IMR-90 (cell line): ENCODE measurements at regions not wholly inside any gene's neighbourhood (a gene's known extent, or its start where the extent isn't known, plus 50 kb on each side); places are given as distances from the start of the nearest gene placed in this dataset.

Source experiments
- ATAC-seq: fragments of 200-7000 bp; cut with Tn5 transposase; 2 replicates; pipeline ENCODE4 v1.9.1; 2020; ENCODE audit warnings: low read depth, mild to moderate bottlenecking, moderate library complexity
- BruUV-seq: library from RNA; stranded (reverse); fragments of 400-500 nt; replicated peaks from 2 replicates; lab custom pipeline; 2021; lab: Mats Ljungman, UMichigan
- CTCF ChIA-PET: fragments of 300-600 bp; formaldehyde crosslinking; extraction: SDS; loops from one replicate; lab custom pipeline; 2021; ENCODE audit warnings: antibody characterized with exemption; lab: Yijun Ruan, JAX
- POLR2A ChIA-PET: fragments of 300-600 bp; sonication (Branson Sonifier 250); formaldehyde crosslinking; loops from one replicate; lab custom pipeline; 2022; ENCODE audit warnings: antibody characterized with exemption; ENCODE audit not compliant: unreplicated experiment; lab: Charles Lee
- DNase-seq: peaks from one replicate; pipeline ENCODE4 v3.0.0; 2013
- H2AFZ ChIP-seq: replicated peaks from 2 replicates; pipeline ENCODE3; 2013; ENCODE audit warnings: low read length, mild to moderate bottlenecking; ENCODE audit not compliant: poor library complexity
- H2AK5ac ChIP-seq: 2 replicates; pipeline ENCODE4 v1.6.1; 2013; ENCODE audit warnings: low read depth, low read length, inconsistent platforms
- H2AK9ac ChIP-seq: replicated peaks from 2 replicates; pipeline ENCODE3; 2013; ENCODE audit warnings: mild to moderate bottlenecking, low read depth, low read length, moderate library complexity; ENCODE audit not compliant: poor library complexity
- H2BK120ac ChIP-seq: 2 replicates; pipeline ENCODE4 v1.6.1; 2013; ENCODE audit warnings: low read depth, low read length, inconsistent platforms
- H2BK15ac ChIP-seq: 3 replicates; pipeline ENCODE4 v1.6.1; 2013; ENCODE audit warnings: low read depth, low read length, inconsistent platforms
- H2BK20ac ChIP-seq: 2 replicates; pipeline ENCODE4 v1.6.1; 2013; ENCODE audit warnings: low read depth, mild to moderate bottlenecking, inconsistent platforms, low read length, moderate library complexity
- H2BK5ac ChIP-seq: 2 replicates; pipeline ENCODE4 v1.6.1; 2013; ENCODE audit warnings: mild to moderate bottlenecking, low read depth, low read length, inconsistent platforms; ENCODE audit not compliant: poor library complexity, severe bottlenecking
- H3K14ac ChIP-seq: replicated peaks from 2 replicates; pipeline ENCODE4 v1.6.1; 2013; ENCODE audit warnings: low read depth, low read length, inconsistent platforms
- H3K18ac ChIP-seq: 2 replicates; pipeline ENCODE4 v1.6.1; 2013; ENCODE audit warnings: low read depth, low read length, control low read depth
- H3K23ac ChIP-seq: 2 replicates; pipeline ENCODE4 v1.6.1; 2013; ENCODE audit warnings: low read depth, low read length, inconsistent platforms
- H3K27ac ChIP-seq: 2 replicates; pipeline ENCODE4 v1.5.1; 2013; ENCODE audit warnings: mild to moderate bottlenecking, control low read depth, low read length; ENCODE audit not compliant: insufficient read depth
- H3K27me3 ChIP-seq: 2 replicates; pipeline ENCODE4 v1.6.1; 2013; ENCODE audit warnings: low read length; ENCODE audit not compliant: control insufficient read depth, insufficient read depth
- H3K36me3 ChIP-seq: 2 replicates; pipeline ENCODE4 v1.6.1; 2013; ENCODE audit warnings: low read length, mixed read lengths; ENCODE audit not compliant: control insufficient read depth, insufficient read depth
- H3K4ac ChIP-seq: 2 replicates; pipeline ENCODE4 v1.6.1; 2013; ENCODE audit warnings: low read depth, low read length, inconsistent platforms
- H3K4me1 ChIP-seq: 2 replicates; pipeline ENCODE4 v1.6.1; 2013; ENCODE audit warnings: low read length, mixed read lengths; ENCODE audit not compliant: control insufficient read depth, insufficient read depth
- H3K4me2 ChIP-seq: 2 replicates; pipeline ENCODE4 v1.6.1; 2013; ENCODE audit warnings: low read depth, mild to moderate bottlenecking, control low read depth, low read length, moderate library complexity
- H3K4me3 ChIP-seq: 2 replicates; pipeline ENCODE4 v1.5.1; 2013; ENCODE audit warnings: low read depth, mild to moderate bottlenecking, control low read depth, low read length, moderate library complexity; ENCODE audit not compliant: insufficient read depth
- H3K56ac ChIP-seq: 2 replicates; pipeline ENCODE4 v1.6.1; 2013; ENCODE audit warnings: low read length, inconsistent platforms; ENCODE audit not compliant: insufficient read depth; ENCODE audit errors: extremely low read depth
- H3K79me1 ChIP-seq, 2 experiments: 2 replicates each; pipeline ENCODE4 v1.6.1; 2013; ENCODE audit warnings: low read length in 2 of 2, inconsistent platforms in 1 of 2, low read depth in 1 of 2
- H3K9ac ChIP-seq: 2 replicates; pipeline ENCODE4 v1.6.1; 2013; ENCODE audit warnings: low read depth, low read length, control low read depth
- H3K9me1 ChIP-seq: 2 replicates; pipeline ENCODE4 v1.6.1; 2013; ENCODE audit warnings: low read length, inconsistent platforms; ENCODE audit not compliant: insufficient read depth
- H3K9me3 ChIP-seq: 2 replicates; pipeline ENCODE4 v1.6.1; 2013; ENCODE audit warnings: low read length; ENCODE audit not compliant: control insufficient read depth, insufficient read depth
- H4K20me1 ChIP-seq: 2 replicates; pipeline ENCODE4 v1.6.1; 2013; ENCODE audit warnings: low read length, inconsistent platforms; ENCODE audit not compliant: insufficient read depth
- H4K5ac ChIP-seq: 2 replicates; pipeline ENCODE4 v1.6.1; 2013; ENCODE audit warnings: mild to moderate bottlenecking, low read depth, low read length, control low read depth
- H4K8ac ChIP-seq, 2 experiments: 2 replicates each; pipeline ENCODE4 v1.6.1; 2013; ENCODE audit warnings: low read depth in 2 of 2, low read length in 2 of 2, control low read depth in 1 of 2, inconsistent platforms in 1 of 2
- H4K91ac ChIP-seq: 2 replicates; pipeline ENCODE4 v1.6.1; 2013; ENCODE audit warnings: low read depth, low read length, inconsistent platforms; ENCODE audit not compliant: insufficient read depth
- BHLHE40 ChIP-seq: fragments of 150-350 bp; IDR thresholded peaks from 2 replicates; pipeline ENCODE4 v1.6.1; 2016; ENCODE audit warnings: mild to moderate bottlenecking, low read depth, low read length
- CHD1 ChIP-seq: IDR thresholded peaks from 2 replicates; pipeline ENCODE4 v1.6.1; 2012; ENCODE audit warnings: low read depth, low read length, improper control_type of control experiment
- CTCF ChIP-seq: conservative IDR thresholded peaks from 2 replicates; pipeline ENCODE4 v1.5.1; 2012; ENCODE audit warnings: mild to moderate bottlenecking, low read depth, low read length, improper control_type of control experiment
- ELK1 ChIP-seq: fragments of 150-350 bp; IDR thresholded peaks from 2 replicates; pipeline ENCODE4 v1.6.1; 2016; ENCODE audit warnings: low read depth, mild to moderate bottlenecking, low read length, moderate library complexity, borderline replicate concordance
- FOS ChIP-seq: fragments of 150-350 bp; IDR thresholded peaks from 2 replicates; pipeline ENCODE4 v1.6.1; 2016; ENCODE audit warnings: low read depth, low read length
- MAFK ChIP-seq: IDR thresholded peaks from 2 replicates; pipeline ENCODE4 v1.6.1; 2012; ENCODE audit warnings: low read depth, low read length, improper control_type of control experiment
- MXI1 ChIP-seq: IDR thresholded peaks from 2 replicates; pipeline ENCODE4 v1.6.1; 2012; ENCODE audit warnings: low read depth, mild to moderate bottlenecking, low read length, moderate library complexity, borderline replicate concordance
- NFE2L2 ChIP-seq: fragments of 150-350 bp; IDR thresholded peaks from 2 replicates; pipeline ENCODE4 v1.6.1; 2016; ENCODE audit warnings: low read depth, mild to moderate bottlenecking, low read length
- RAD21 ChIP-seq: IDR thresholded peaks from 2 replicates; pipeline ENCODE4 v1.6.1; 2012; ENCODE audit warnings: low read length, improper control_type of control experiment
- RCOR1 ChIP-seq: IDR thresholded peaks from 2 replicates; pipeline ENCODE4 v1.6.1; 2012; ENCODE audit warnings: mild to moderate bottlenecking, low read length, improper control_type of control experiment; ENCODE audit not compliant: insufficient replicate concordance
- RFX5 ChIP-seq: IDR thresholded peaks from 2 replicates; pipeline ENCODE4 v1.8.0; 2012; ENCODE audit warnings: low read depth, mild to moderate bottlenecking, low read length, moderate library complexity
- SMC3 ChIP-seq: fragments of 150-350 bp; IDR thresholded peaks from 2 replicates; pipeline ENCODE4 v1.6.1; 2016; ENCODE audit warnings: low read depth, mild to moderate bottlenecking, antibody characterized with exemption, low read length, moderate library complexity
- USF2 ChIP-seq: fragments of 150-350 bp; IDR thresholded peaks from 2 replicates; pipeline ENCODE4 v1.6.1; 2017; ENCODE audit warnings: mild to moderate bottlenecking, antibody characterized with exemption, low read length, low read depth
- WGBS, 2 experiments: methylation state at CpG; one replicate each; pipeline versions ENCODE4 v1.1.5 to v1.1.7; 2013; ENCODE audit warnings: missing lambda C conversion rate in 2 of 2; ENCODE audit not compliant: insufficient read length in 1 of 2; ENCODE audit errors: extremely low coverage in 2 of 2; 5-methylcytosine and 5-hydroxymethylcytosine counted together
- dilution Hi-C: fragments of 300-500 bp; cut with HindIII; formaldehyde crosslinking; loops from one replicate; pipeline ENCODE4 v1.14.3; 2018; ENCODE audit warnings: low sequenced_read_pairs; ENCODE audit not compliant: unreplicated experiment
- in situ Hi-C: fragments of 300-500 bp; cut with MboI; formaldehyde crosslinking; loops from 3 replicates; pipeline ENCODE4 v1.14.3; 2019; ENCODE audit warnings: low sequenced_read_pairs, inconsistent platforms, mixed read lengths
- intact Hi-C: fragments of 100-400 bp; cut with micrococcal nuclease; formaldehyde crosslinking; loops from 2 replicates; pipeline ENCODE4 v1.10.0; 2022

- WGBS, 2 experiments, result no CpG with 5 or more reads among the region's 13 CpGs
- no peaks in the 10 kb centered on the region for H3K9me3 ChIP-seq
- H2BK120ac ChIP-seq, result no peak overlapping the region
- no peak overlapping the region for H3K4ac ChIP-seq
- H2BK5ac ChIP-seq, result no peak overlapping the region
- H2BK20ac ChIP-seq, result no peak overlapping the region
- no peak overlapping the region for H2AFZ ChIP-seq
- H4K20me1 ChIP-seq, result no peaks in the 10 kb centered on the region
- H3K27me3 ChIP-seq, result peaks cover 2% of the 10 kb centered on the region; the same call in 1 of the 2 replicates
- H2AK9ac ChIP-seq, result no peak overlapping the region
- no peak overlapping the region for H3K56ac ChIP-seq
- H2BK15ac ChIP-seq, result no peak overlapping the region
- no peak overlapping the region for H3K18ac ChIP-seq
- no peaks in the 10 kb centered on the region for H3K4me1 ChIP-seq
- ATAC-seq, result peak; percentile 88
- no peak overlapping the region for H4K5ac ChIP-seq
- no peaks in the 10 kb centered on the region for H3K36me3 ChIP-seq
- no peak overlapping the region for H4K91ac ChIP-seq
- H3K27ac ChIP-seq, result no peak overlapping the region
- no peak overlapping the region for H3K14ac ChIP-seq
- H3K4me3 ChIP-seq, result no peak overlapping the region
- intact Hi-C loops (loop anchor here (1.0 to 2.0 kb wide), 5 partner anchors 51 to 384 kb away; partner anchors contain the start of gene VASH1), in situ Hi-C loops (no loop called here), dilution Hi-C loops (no loop called here)
- no peak overlapping the region for H4K8ac ChIP-seq
- ChIA-PET CTCF (interaction anchor here (0.7 to 4.0 kb wide), 12 partner anchors 9 to 101 kb away, joined by 3 to 17 read pairs (median 4); no protein-coding TSS in a partner anchor), POLR2A (no interaction called here)
- no peak overlapping the region for H3K4me2 ChIP-seq
- no peak overlapping the region for H2AK5ac ChIP-seq
- no TSS peak for BruUV-seq
- peak; percentile 59 for DNase-seq
- H3K9me1 ChIP-seq, result no peaks in the 10 kb centered on the region
- no peak overlapping the region for H3K9ac ChIP-seq
- H3K79me1 ChIP-seq, result no peaks in the 10 kb centered on the region
- H3K23ac ChIP-seq, result no peak overlapping the region
- TF ChIP-seq SMC3 (peak; percentile 77), RCOR1 (no peak), MAFK (no peak), ELK1 (no peak), USF2 (no peak), CTCF (peak; percentile 72), BHLHE40 (no peak), MXI1 (no peak), CHD1 (no peak), RFX5 (no peak), RAD21 (peak; percentile 80), FOS (no peak), NFE2L2 (no peak)
Measured at GRCh38 chr14:76710056-76711010, 50.9 kb upstream of the VASH1 start.
